ENCODE measurements at regions not wholly inside any gene's neighbourhood (a gene's known extent, or its start where the extent isn't known, plus 50 kb on each side); places are given as distances from the start of the nearest gene placed in this dataset.

GRCh38 chr20:11230999-11231398 is 557.2 kb upstream of the JAG1 start:
- TF ChIP-seq CTCF (IDR thresholded peaks at IDR 0.05; ENCODE audit: low read depth, low read length) (no peak), EZH2phosphoT487 (IDR thresholded peaks at IDR 0.05; ENCODE audit: low read depth) (no peak)

Data from OCI-LY3 (cell line).